ENCODE measurements at regions not wholly inside any gene's neighbourhood (a gene's known extent, or its start where the extent isn't known, plus 50 kb on each side); places are given as distances from the start of the nearest gene placed in this dataset.
"Not testable (repeated sequence)": the region's sequence is repeated elsewhere in the genome, so short reads cannot be mapped to it uniquely, and the experiment has no call there.

GRCh38 chr2:82330155-82330554 is 2025.6 kb upstream of the LRRTM1 start:
- peaks cover 8% of the 10 kb centered on the region for H3K9me3 ChIP-seq (ENCODE audit: control insufficient read depth, insufficient read depth, low read length)
- no peak overlapping the region for H3K4me3 ChIP-seq (ENCODE audit: low read length)
- H3K4me1 ChIP-seq (ENCODE audit: control insufficient read depth, insufficient read depth, low read length) = no peaks in the 10 kb centered on the region
- H3K36me3 ChIP-seq (ENCODE audit: control insufficient read depth, insufficient read depth, low read length) = no peaks in the 10 kb centered on the region
- intact Hi-C loops (cut with micrococcal nuclease) = no loop called here
- 84% methylated on average over 1 of the region's 2 CpGs for WGBS (ENCODE audit: insufficient coverage)
- H3K4me1 Mint-ChIP-seq = no peaks in the 10 kb centered on the region
- no peak overlapping the region for H3K27ac ChIP-seq (ENCODE audit: low read length)
- DNase-seq = no peak
- peaks cover 7 to 16% of the 10 kb centered on the region in 2 donors for H3K9me3 Mint-ChIP-seq
- no peaks in the 10 kb centered on the region for H3K27me3 Mint-ChIP-seq (ENCODE audit: low read depth in 2 of 2)
- no peak overlapping the region for H3K27ac Mint-ChIP-seq
- H3K27me3 ChIP-seq (ENCODE audit: control insufficient read depth, insufficient read depth, low read length) = no peaks in the 10 kb centered on the region
- no peak overlapping the region for H3K4me3 Mint-ChIP-seq
- no peaks in the 10 kb centered on the region for H3K36me3 Mint-ChIP-seq
- no peak for TF ChIP-seq CTCF (IDR thresholded peaks at IDR 0.05)
- no peak for ATAC-seq

- not testable (repeated sequence) for H3K36me3 Mint-ChIP-seq; H3K27me3 ChIP-seq (ENCODE audit: control insufficient read depth, insufficient read depth, low read length)
These were observed 2021.7 kb upstream of the LRRTM1 start for GRCh38 chr2:82326180-82326767.

GRCh38 chr2:82320296-82320695 is 2015.7 kb upstream of the LRRTM1 start:
- no peaks in the 10 kb centered on the region for H3K36me3 ChIP-seq (ENCODE audit: control insufficient read depth, insufficient read depth, low read length)
- intact Hi-C loops (cut with micrococcal nuclease) = no loop called here
- H3K9me3 ChIP-seq (ENCODE audit: control insufficient read depth, insufficient read depth, low read length) = peaks cover under 1% of the 10 kb centered on the region
- H3K27me3 ChIP-seq (ENCODE audit: control insufficient read depth, insufficient read depth, low read length) = no peaks in the 10 kb centered on the region
- Mint-ChIP-seq H3K4me1 (no peaks in the 10 kb centered on the region), H3K9me3 (peaks cover 16 to 29% of the 10 kb centered on the region in 2 donors), H3K4me3 (no peak overlapping the region), H3K36me3 (no peaks in the 10 kb centered on the region), H3K27ac (no peak overlapping the region), H3K27me3 (ENCODE audit: low read depth in 2 of 2) (no peaks in the 10 kb centered on the region)
- no peak for DNase-seq
- ATAC-seq = no peak
- H3K4me3 ChIP-seq (ENCODE audit: low read length) = no peak overlapping the region
- WGBS (ENCODE audit: insufficient coverage) = 73% methylated on average over 3 of the region's 3 CpGs
- no peak overlapping the region for H3K27ac ChIP-seq (ENCODE audit: low read length)
- H3K4me1 ChIP-seq (ENCODE audit: control insufficient read depth, insufficient read depth, low read length) = no peaks in the 10 kb centered on the region
- no peak for TF ChIP-seq CTCF (IDR thresholded peaks at IDR 0.05)

More at GRCh38 chr2:82326180-82326767, 2021.7 kb upstream of the LRRTM1 start:
- H3K4me3 Mint-ChIP-seq; H3K36me3 ChIP-seq (ENCODE audit: control insufficient read depth, insufficient read depth, low read length); H3K9me3 ChIP-seq (ENCODE audit: control insufficient read depth, insufficient read depth, low read length); H3K4me1 Mint-ChIP-seq; H3K4me3 ChIP-seq (ENCODE audit: low read length); H3K27ac ChIP-seq (ENCODE audit: low read length); DNase-seq; H3K27me3 Mint-ChIP-seq (ENCODE audit: low read depth in 2 of 2); intact Hi-C loops (cut with micrococcal nuclease); H3K27ac Mint-ChIP-seq; ATAC-seq; H3K4me1 ChIP-seq (ENCODE audit: control insufficient read depth, insufficient read depth, low read length): not testable (repeated sequence)
- 96% methylated on average over 41 of the region's 42 CpGs for WGBS (ENCODE audit: insufficient coverage)
- H3K9me3 Mint-ChIP-seq = peaks cover 7 to 24% of the 10 kb centered on the region in 2 donors

- H3K36me3 ChIP-seq (ENCODE audit: control insufficient read depth, insufficient read depth, low read length) = no peaks in the 10 kb centered on the region
- peaks cover 7% of the 10 kb centered on the region for H3K36me3 Mint-ChIP-seq
- H3K4me3 Mint-ChIP-seq = no peak overlapping the region
- no peak for DNase-seq
- no peak overlapping the region for H3K27ac ChIP-seq (ENCODE audit: low read length)
- H3K4me3 ChIP-seq (ENCODE audit: low read length) = no peak overlapping the region
- intact Hi-C loops (cut with micrococcal nuclease) = no loop called here
- TF ChIP-seq CTCF (IDR thresholded peaks at IDR 0.05) = no peak
- peaks cover 18 to 25% of the 10 kb centered on the region in 2 donors for H3K9me3 Mint-ChIP-seq
- H3K4me1 ChIP-seq (ENCODE audit: control insufficient read depth, insufficient read depth, low read length) = no peaks in the 10 kb centered on the region
- H3K4me1 Mint-ChIP-seq = no peaks in the 10 kb centered on the region
- ATAC-seq = no peak
- H3K27ac Mint-ChIP-seq = no peak overlapping the region
- H3K27me3 Mint-ChIP-seq (ENCODE audit: low read depth in 2 of 2) = no peaks in the 10 kb centered on the region
- no peaks in the 10 kb centered on the region for H3K27me3 ChIP-seq (ENCODE audit: control insufficient read depth, insufficient read depth, low read length)
- WGBS (ENCODE audit: insufficient coverage) = 82% methylated on average over 4 of the region's 4 CpGs
- H3K9me3 ChIP-seq (ENCODE audit: control insufficient read depth, insufficient read depth, low read length) = no peaks in the 10 kb centered on the region
These were observed 2012.5 kb upstream of the LRRTM1 start for GRCh38 chr2:82317012-82317411.

Measured in natural killer cell (primary cell).